Body of pancreas (tissue), 4 donors: ENCODE measurements at regions not wholly inside any gene's neighbourhood (a gene's known extent, or its start where the extent isn't known, plus 50 kb on each side); places are given as distances from the start of the nearest gene placed in this dataset. TPM values are rescaled to one million over a fixed set of nuclear protein-coding genes. Genes with fewer than 3 reads are reported as not detected.

Experiments
- ATAC-seq: fragments of 150-250 bp; one replicate; pipeline ENCODE4 v1.9.1; 2016
- DNase-seq, 4 donors: peaks; one replicate each; pipeline ENCODE4 v3.0.0-alpha.2; 2019
- H3K27ac ChIP-seq, 4 donors: fragments of 200-600 bp; sonication (generic); 1 replicate in 3 of 4; 2 replicates in 1 of 4; pipeline versions ENCODE4 v1.5.1 to v1.6.1; 2016 to 2019; ENCODE audit warnings: mild to moderate bottlenecking in 1 of 4, mixed read lengths in 1 of 4, moderate library complexity in 1 of 4
- H3K27me3 ChIP-seq, 2 donors: fragments of 200-600 bp; sonication (generic); one replicate each; pipeline ENCODE4 v1.6.0; 2016; ENCODE audit warnings: mild to moderate bottlenecking in 1 of 2
- H3K36me3 ChIP-seq, 2 donors: fragments of 200-600 bp; sonication (generic); replicated peaks in 1 of 2; 2 replicates each; pipeline ENCODE4 v1.5.1; 2016; ENCODE audit warnings: low read depth in 2 of 2; ENCODE audit not compliant: insufficient read depth in 1 of 2
- H3K4me1 ChIP-seq: fragments of 200-600 bp; sonication (generic); one replicate; pipeline ENCODE4 v1.6.0; 2016
- H3K4me3 ChIP-seq, 2 donors: fragments of 200-600 bp; sonication (generic); 1 replicate in 1 of 2; 2 replicates in 1 of 2; pipeline ENCODE4 v1.5.1; 2016 to 2019
- H3K9me3 ChIP-seq, 3 donors: fragments of 200-600 bp; sonication (generic); 1 replicate in 2 of 3; 2 replicates in 1 of 3; pipeline ENCODE4 v1.5.1; 2016
- POLR2A ChIP-seq, 3 donors: fragments of 450-650 bp; IDR thresholded peaks; one replicate each; pipeline ENCODE4 v1.6.1; 2016; ENCODE audit warnings: antibody characterized with exemption in 3 of 3, mild to moderate bottlenecking in 2 of 3
- WGBS, 2 donors: methylation state at CpG; one replicate each; pipeline ENCODE4 v1.1.5; 2017; 5-methylcytosine and 5-hydroxymethylcytosine counted together
- intact Hi-C: fragments of 100-400 bp; cut with DNase I; formaldehyde crosslinking; loops from one replicate; pipeline ENCODE4 v1.15.1; 2023
- small RNA-seq: library from RNA; depleted of rRNA; stranded (forward); fragments of <200 nt; gene quantifications from one replicate; pipeline ENCODE3, GENCODE V24; 2016
- TF ChIP-seq, protein P1 (sequence below), 7 experiments: fragments of 450-650 bp in 4 of 7; fragments of 200-600 bp in 3 of 7; sonication (generic) in 3 of 7; IDR thresholded peaks; one replicate each; pipeline ENCODE4 v1.5.1; 2016 to 2019; ENCODE audit warnings: antibody characterized with exemption in 7 of 7

DNA sequence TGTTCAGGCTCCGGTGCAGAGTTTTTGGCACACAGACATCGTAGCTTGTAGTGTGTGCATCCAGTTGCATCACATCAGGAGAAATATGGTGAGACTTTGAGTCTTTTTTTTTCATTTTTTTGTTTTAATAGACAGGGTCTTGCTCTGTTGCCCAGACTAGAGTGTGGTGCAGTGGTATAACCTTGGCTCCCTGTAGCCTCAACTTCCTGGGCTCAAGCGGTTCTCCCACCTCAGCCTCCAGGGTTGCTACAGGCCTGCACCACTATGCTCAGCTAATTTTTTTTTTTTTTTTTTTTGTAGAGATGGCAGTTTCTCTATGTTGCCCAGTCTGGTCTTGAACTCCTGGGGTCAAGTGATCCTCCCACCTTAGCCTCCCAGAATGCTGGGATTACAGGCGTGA lies 51.1 kb upstream of the TEX264 start:
- intact Hi-C loops = no loop called here
- 90 to 95% methylated on average over 4 of the region's 4 CpGs for WGBS, 2 donors
- ATAC-seq (no peak), DNase-seq (no peak)
- no peaks in the 10 kb centered on the region for H3K27me3 ChIP-seq
- no peak overlapping the region for H3K4me3 ChIP-seq
- no peak overlapping the region for H3K27ac ChIP-seq
- TF ChIP-seq, protein P1, sequence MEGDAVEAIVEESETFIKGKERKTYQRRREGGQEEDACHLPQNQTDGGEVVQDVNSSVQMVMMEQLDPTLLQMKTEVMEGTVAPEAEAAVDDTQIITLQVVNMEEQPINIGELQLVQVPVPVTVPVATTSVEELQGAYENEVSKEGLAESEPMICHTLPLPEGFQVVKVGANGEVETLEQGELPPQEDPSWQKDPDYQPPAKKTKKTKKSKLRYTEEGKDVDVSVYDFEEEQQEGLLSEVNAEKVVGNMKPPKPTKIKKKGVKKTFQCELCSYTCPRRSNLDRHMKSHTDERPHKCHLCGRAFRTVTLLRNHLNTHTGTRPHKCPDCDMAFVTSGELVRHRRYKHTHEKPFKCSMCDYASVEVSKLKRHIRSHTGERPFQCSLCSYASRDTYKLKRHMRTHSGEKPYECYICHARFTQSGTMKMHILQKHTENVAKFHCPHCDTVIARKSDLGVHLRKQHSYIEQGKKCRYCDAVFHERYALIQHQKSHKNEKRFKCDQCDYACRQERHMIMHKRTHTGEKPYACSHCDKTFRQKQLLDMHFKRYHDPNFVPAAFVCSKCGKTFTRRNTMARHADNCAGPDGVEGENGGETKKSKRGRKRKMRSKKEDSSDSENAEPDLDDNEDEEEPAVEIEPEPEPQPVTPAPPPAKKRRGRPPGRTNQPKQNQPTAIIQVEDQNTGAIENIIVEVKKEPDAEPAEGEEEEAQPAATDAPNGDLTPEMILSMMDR (IDR thresholded peaks at IDR 0.05) = no peak
- TF ChIP-seq POLR2A (IDR thresholded peaks at IDR 0.05) = no peak
- peaks cover 28% of the 10 kb centered on the region for H3K4me1 ChIP-seq
- H3K36me3 ChIP-seq = no peaks in the 10 kb centered on the region
- no peaks in the 10 kb centered on the region for H3K9me3 ChIP-seq

DNA sequence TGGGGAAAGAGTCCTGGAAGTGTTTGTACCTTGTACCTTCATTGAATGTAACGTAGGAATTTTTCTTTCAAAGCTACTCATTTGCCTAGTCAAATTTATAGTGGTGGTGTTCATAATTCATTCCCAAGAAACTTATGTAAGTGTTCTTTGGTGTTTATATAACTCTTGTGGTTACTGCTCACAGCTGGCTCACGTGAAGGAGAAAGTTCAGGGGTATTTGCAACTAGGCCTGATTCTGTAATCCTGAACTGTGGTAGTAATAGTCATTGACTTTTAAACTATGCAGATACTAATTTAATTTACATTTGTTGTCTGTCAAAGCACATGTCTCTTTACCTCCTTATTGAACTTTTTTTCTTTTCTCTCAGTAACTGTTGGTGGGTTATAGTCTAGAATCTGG lies 50.5 kb upstream of the TEX264 start:
- H3K9me3 ChIP-seq = no peaks in the 10 kb centered on the region
- H3K4me3 ChIP-seq = no peak overlapping the region
- TF ChIP-seq POLR2A (IDR thresholded peaks at IDR 0.05) = no peak
- TF ChIP-seq, protein P1 (IDR thresholded peaks at IDR 0.05) = no peak
- 17 to 21% methylated on average over 2 of the region's 2 CpGs for WGBS, 2 donors
- H3K27me3 ChIP-seq = no peaks in the 10 kb centered on the region
- peak overlapping the region in 1 of 4 donors; percentile 69 for H3K27ac ChIP-seq
- no peaks in the 10 kb centered on the region for H3K36me3 ChIP-seq
- DNase-seq (peak in 2 of 4 donors; percentile 3 to 21), ATAC-seq (no peak)
- peaks cover 28% of the 10 kb centered on the region for H3K4me1 ChIP-seq
- intact Hi-C loops = no loop called here

DNA sequence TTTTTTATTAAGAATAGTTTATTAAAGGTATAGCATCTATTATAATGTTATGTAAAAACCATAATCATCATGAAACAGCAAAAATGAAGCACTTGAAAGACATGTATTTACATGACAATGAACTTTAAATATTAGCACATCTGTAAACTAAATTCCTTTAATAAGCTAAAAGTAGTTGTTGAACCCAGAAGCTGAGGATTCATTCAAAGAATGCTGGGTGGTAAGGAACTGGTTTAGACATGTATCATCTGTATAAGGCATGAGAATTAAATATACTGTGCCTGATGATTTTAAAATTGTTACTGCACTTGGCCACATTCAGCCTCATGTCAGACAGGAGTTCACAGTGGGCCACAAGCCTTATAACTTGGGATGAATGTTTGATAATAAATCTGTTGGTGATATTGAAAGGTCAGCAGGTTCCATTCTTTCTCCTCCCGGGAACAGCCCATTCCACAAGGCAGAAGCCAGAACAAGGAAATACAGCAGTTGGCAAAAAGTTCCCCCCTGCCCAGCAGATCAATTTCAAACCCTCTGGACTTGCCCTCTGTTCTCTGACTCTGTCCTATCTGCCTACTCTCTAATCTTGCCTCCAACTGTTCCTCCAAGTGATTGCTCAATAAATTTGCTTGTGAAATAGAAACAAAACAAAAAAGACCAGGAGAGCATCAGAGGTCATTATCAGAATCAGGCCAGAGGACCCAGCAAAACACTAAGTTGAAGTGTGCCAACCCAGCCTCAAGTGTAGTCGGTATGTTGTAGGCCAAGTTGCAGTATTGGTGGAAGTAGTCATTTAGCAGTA lies 49.8 kb upstream of the TEX264 start:
- Histone ChIP-seq H3K9me3 (no peaks in the 10 kb centered on the region), H3K4me3 (no peak overlapping the region), H3K4me1 (peaks cover 28% of the 10 kb centered on the region), H3K36me3 (no peaks in the 10 kb centered on the region), H3K27me3 (no peaks in the 10 kb centered on the region), H3K27ac (peak overlapping the region in 3 of 4 donors; percentile 0 to 69 (median 54))
- DNase-seq = peak in 3 of 4 donors; percentile 16 to 39 (median 19)
- ATAC-seq = peak; percentile 67
- TF ChIP-seq, protein P1 (IDR thresholded peaks at IDR 0.05) = no peak
- no peak for TF ChIP-seq POLR2A (IDR thresholded peaks at IDR 0.05)
- intact Hi-C loops = no loop called here
- 25 to 38% methylated on average over 2 of the region's 2 CpGs for WGBS, 2 donors

Small RNAs in the stretch of these regions (small RNA-seq; reads per million reads assigned to genes)
- gene RNU6ATAC29P = not detected
